Astrocyte of the spinal cord (primary cell): ENCODE measurements at regions not wholly inside any gene's neighbourhood (a gene's known extent, or its start where the extent isn't known, plus 50 kb on each side); places are given as distances from the start of the nearest gene placed in this dataset.

ENCODE experiments used
- DNase-seq: peaks from one replicate; pipeline ENCODE4 v3.0.0; 2011; ENCODE audit warnings: low read depth, low spot score
- H3K4me3 ChIP-seq: 2 replicates; pipeline ENCODE4 v1.5.1; 2011; ENCODE audit warnings: low read depth, mild to moderate bottlenecking, low read length, moderate library complexity
- in situ Hi-C: cut with HindIII; loops from 2 replicates; pipeline ENCODE4 v1.10.0; 2017; ENCODE audit warnings: low sequenced_read_pairs
- TF ChIP-seq, protein P1 (sequence below): IDR thresholded peaks from 2 replicates; pipeline ENCODE4 v1.5.1; 2012; ENCODE audit warnings: low read depth, mild to moderate bottlenecking, low read length, inconsistent platforms

DNA sequence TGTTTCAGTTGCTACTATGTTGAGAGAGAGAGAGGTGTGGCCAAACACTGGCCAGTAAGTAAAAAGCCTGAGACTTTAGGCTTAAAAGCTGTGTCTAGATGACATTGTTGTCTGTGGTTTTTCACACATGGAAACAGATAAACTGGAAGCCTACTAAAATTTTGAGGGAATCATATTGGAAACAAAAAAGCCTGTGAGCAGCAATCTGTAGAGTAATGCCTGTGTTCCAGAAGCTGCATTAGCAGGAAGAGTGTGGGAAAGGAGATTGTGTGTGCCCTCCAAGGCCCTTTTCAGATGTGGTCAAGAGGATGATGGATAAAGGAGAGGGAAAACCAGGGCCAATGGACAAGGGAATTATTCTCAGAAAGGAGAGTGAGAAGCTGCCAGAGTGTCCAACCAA lies 236.3 kb upstream of the SPRED2 start:
- in situ Hi-C loops: no loop called here
- DNase-seq: no peak
- TF ChIP-seq, protein P1, sequence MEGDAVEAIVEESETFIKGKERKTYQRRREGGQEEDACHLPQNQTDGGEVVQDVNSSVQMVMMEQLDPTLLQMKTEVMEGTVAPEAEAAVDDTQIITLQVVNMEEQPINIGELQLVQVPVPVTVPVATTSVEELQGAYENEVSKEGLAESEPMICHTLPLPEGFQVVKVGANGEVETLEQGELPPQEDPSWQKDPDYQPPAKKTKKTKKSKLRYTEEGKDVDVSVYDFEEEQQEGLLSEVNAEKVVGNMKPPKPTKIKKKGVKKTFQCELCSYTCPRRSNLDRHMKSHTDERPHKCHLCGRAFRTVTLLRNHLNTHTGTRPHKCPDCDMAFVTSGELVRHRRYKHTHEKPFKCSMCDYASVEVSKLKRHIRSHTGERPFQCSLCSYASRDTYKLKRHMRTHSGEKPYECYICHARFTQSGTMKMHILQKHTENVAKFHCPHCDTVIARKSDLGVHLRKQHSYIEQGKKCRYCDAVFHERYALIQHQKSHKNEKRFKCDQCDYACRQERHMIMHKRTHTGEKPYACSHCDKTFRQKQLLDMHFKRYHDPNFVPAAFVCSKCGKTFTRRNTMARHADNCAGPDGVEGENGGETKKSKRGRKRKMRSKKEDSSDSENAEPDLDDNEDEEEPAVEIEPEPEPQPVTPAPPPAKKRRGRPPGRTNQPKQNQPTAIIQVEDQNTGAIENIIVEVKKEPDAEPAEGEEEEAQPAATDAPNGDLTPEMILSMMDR: no peak
- no peak overlapping the region for H3K4me3 ChIP-seq

DNA sequence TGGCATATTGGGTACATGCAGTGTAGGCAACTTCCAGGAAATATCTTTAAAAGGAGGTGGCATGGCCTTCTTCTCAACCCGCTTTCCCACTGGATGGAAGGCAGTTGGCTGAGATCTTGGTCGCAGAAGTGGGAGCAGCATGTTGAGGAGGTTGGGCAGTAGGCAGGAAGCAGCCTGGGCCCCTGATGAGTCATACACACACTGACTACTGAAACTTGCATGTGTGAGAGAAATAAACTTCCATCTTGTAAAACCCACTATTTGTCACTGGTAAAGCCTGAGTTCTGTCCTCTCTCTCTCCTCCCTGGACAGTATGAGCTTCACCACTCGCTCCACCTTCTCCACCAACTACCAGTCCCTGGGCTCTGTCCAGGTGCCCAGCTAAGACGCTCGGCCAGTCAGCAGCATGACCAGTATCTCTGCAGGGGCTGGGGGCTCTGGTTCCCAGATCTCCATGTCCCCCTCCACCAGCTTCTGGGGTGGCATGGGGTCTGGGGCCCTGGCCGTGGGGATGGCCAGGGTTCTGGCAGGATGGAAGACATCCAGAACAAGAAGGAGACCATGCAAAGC lies 233.8 kb upstream of the SPRED2 start:
- in situ Hi-C loops: no loop called here
- TF ChIP-seq, protein P1: no peak
- H3K4me3 ChIP-seq: no peak overlapping the region
- DNase-seq: peak; percentile 70

DNA sequence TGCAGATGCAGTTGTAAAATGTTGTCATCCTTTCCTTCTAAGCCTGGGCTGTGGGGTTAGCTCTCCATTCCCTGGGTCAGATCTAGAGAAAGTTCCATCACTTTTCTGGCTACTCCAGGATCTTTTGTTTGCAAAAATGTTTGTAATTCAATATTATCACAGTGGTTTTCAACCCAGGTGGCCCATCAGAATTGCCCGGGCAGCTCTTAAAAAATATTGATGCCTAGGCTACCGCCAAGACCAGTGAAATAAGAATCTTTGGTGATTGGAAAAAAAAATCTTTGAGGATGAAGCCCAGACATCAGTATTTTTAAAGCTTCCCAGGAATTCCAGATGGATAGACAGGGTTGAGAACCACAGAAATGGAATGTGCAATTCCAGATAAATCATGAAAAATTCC lies 232.5 kb upstream of the SPRED2 start:
- H3K4me3 ChIP-seq: no peak overlapping the region
- TF ChIP-seq, protein P1: no peak
- in situ Hi-C loops: no loop called here
- DNase-seq: no peak

DNA sequence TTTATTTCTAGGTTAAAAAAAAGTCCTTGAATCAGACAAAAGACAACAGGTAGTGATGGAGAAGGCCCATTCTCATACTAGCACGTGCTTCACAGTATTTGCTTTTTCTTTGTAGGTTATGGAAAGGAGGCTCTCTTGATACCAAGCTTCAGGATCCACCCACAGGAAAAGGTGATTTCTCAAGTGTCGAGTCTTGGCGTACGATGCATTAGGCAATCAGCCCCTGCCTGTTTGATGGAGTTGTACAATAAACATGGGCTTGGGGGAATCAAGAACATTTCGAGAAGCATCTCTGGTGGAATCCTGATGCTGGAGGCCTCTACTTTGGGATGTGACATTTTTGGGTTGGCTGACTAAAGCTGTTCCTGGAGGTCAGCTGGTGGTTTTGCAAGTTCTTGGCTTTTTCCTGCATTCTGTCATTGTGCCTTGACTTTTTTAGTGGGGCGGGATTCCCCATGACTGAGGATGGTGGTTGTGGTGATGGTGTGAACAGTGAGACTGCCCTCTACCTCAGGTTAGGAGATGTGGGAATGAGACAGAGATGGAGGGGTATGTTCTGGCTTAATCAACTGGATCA lies 231.5 kb upstream of the SPRED2 start:
- peak; percentile 22 for DNase-seq
- in situ Hi-C loops: no loop called here

DNA sequence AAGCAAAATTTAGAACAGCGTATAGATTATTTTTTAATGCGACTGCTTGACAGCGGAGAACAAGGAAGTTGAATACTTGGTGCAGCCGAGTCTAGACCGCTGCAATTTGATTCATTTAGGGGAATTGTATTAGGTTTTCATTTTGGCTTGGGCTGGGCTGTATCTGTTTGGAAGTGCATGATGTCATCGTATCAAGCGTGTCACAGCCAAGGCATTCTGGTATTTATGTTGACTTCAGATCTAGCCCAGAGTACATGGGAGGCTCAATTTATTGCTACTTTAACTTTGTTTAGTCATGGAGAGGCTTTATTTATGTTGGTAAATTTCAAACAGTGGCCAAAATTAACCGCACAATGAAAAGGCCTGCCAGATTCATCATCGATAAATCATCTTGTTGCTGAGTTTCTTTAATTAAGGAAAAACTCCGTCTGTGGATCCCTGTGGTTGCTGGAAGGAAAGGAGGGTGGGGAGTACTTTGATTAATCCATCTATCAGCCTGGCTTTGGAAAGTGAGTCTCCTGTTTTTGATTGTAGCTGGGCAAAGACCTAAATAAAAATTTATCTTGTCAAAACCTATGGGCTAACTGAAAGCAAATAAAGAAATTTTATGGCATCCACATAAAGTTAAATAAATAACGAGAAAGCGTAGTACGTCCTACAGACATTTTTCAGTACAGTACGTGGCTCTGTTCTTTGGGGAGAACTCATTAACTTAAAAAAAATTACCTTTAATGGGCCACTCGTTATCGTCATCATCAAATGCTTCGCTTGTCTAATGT lies 230.4 kb upstream of the SPRED2 start:
- in situ Hi-C loops: no loop called here
- peak overlapping the region; percentile 6 for H3K4me3 ChIP-seq
- TF ChIP-seq, protein P1: no peak
- peak; percentile 96 for DNase-seq

More for the DNA sequence above, 231.5 kb upstream of the SPRED2 start:
- H3K4me3 ChIP-seq: no peak overlapping the region
- TF ChIP-seq, protein P1: no peak

DNA sequence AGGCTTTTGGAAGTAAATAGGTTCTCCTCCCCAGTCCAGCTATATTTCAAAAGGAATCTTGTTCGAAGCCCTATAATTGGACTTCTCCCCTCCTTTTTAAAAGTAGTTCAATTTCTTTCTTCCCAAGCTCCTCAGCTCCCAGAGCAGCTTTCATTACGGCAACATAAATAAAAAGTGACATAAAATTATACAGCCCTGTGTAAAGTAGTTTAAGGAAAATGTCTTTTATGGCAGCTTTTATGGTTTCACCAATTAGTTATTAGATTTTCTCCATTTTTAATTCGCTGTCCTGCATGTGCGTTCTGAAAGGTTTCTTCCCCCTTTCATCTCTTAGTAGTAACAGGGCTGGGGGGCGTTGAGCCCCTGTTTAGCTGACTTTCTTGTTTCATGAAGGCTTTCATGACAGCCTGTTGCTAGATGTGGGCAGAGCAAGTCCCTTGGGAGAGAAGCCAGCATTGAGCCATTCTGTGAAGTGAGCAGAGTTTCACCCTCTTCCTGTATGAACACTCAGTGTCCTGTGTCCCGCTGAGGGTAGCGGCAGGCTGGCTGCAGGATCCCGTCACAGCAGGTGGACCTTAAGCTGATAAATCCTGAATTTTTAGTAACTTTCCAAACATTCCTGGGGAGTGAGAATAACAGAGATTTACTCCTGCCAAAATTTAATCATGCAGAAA lies 229.7 kb upstream of the SPRED2 start:
- in situ Hi-C loops: no loop called here
- DNase-seq: no peak
- TF ChIP-seq, protein P1: no peak
- peak overlapping the region; percentile 6 for H3K4me3 ChIP-seq
